Lower leg skin (tissue), 3 donors: ENCODE measurements at regions not wholly inside any gene's neighbourhood (a gene's known extent, or its start where the extent isn't known, plus 50 kb on each side); places are given as distances from the start of the nearest gene placed in this dataset.

Experiments used
- CTCF ChIP-seq, 3 donors: fragments of 450-650 bp; IDR thresholded peaks; one replicate each; pipeline ENCODE4 v1.5.1; 2016; ENCODE audit warnings: antibody characterized with exemption in 3 of 3, mild to moderate bottlenecking in 3 of 3, moderate library complexity in 2 of 3
- POLR2A ChIP-seq, 2 donors: fragments of 450-650 bp; IDR thresholded peaks; one replicate each; pipeline ENCODE4 v1.6.1; 2016 to 2017; ENCODE audit warnings: antibody characterized with exemption in 2 of 2, mild to moderate bottlenecking in 1 of 2, moderate library complexity in 1 of 2

GRCh38 chr7:12090757-12091221, 120.3 kb upstream of the TMEM106B start:
- no peak for TF ChIP-seq POLR2A (IDR thresholded peaks at IDR 0.05)
- TF ChIP-seq CTCF (IDR thresholded peaks at IDR 0.05) = no peak
